ENCODE measurements at regions not wholly inside any gene's neighbourhood (a gene's known extent, or its start where the extent isn't known, plus 50 kb on each side); places are given as distances from the start of the nearest gene placed in this dataset.
A peak's percentile ranks its signal among the peaks of the same experiment; 100 is the strongest.
"Not testable (repeated sequence)": the region's sequence is repeated elsewhere in the genome, so short reads cannot be mapped to it uniquely, and the experiment has no call there.

GRCh38 chr6:127402890-127403617, 56.1 kb downstream of the KIAA0408 start:
- no peak overlapping the region for H3K27ac ChIP-seq
- H3K27me3 ChIP-seq: no peaks in the 10 kb centered on the region
- DNase-seq (ENCODE audit: extremely low spot score in 2 of 2): no peak
- no peak for TF ChIP-seq POLR2A (IDR thresholded peaks at IDR 0.05)
- TF ChIP-seq POLR2AphosphoS5 (IDR thresholded peaks at IDR 0.05; ENCODE audit: insufficient read depth in 1 of 2, low read depth in 1 of 2): peak in 1 of 2 donors; percentile 45
- TF ChIP-seq CTCF (IDR thresholded peaks at IDR 0.05): no peak
- H3K4me3 ChIP-seq: no peak overlapping the region
- H3K36me3 ChIP-seq: no peaks in the 10 kb centered on the region
- H3K4me1 ChIP-seq: peaks cover 9% of the 10 kb centered on the region
- intact Hi-C loops (cut with DNase I): no loop called here
- H3K9me3 ChIP-seq: no peaks in the 10 kb centered on the region

GRCh38 chr6:127397729-127398630, 54.6 kb upstream of the ECHDC1 start:
- Histone ChIP-seq H3K27me3 (no peaks in the 10 kb centered on the region), H3K9me3 (no peaks in the 10 kb centered on the region), H3K4me1 (peaks cover 20% of the 10 kb centered on the region), H3K4me3 (no peak overlapping the region), H3K27ac (no peak overlapping the region), H3K36me3 (no peaks in the 10 kb centered on the region)
- no peak for TF ChIP-seq POLR2AphosphoS5 (IDR thresholded peaks at IDR 0.05; ENCODE audit: insufficient read depth in 1 of 2, low read depth in 1 of 2)
- DNase-seq (ENCODE audit: extremely low spot score in 2 of 2): no peak
- intact Hi-C loops (cut with DNase I): no loop called here

- intact Hi-C loops (cut with DNase I); H3K4me3 ChIP-seq; H3K27ac ChIP-seq; H3K9me3 ChIP-seq; H3K36me3 ChIP-seq; DNase-seq (ENCODE audit: extremely low spot score in 2 of 2); H3K27me3 ChIP-seq: not testable (repeated sequence)
- peaks cover 20% of the 10 kb centered on the region for H3K4me1 ChIP-seq
These were observed 53.8 kb upstream of the ECHDC1 start for GRCh38 chr6:127397171-127397597.
